ENCODE measurements at regions not wholly inside any gene's neighbourhood (a gene's known extent, or its start where the extent isn't known, plus 50 kb on each side); places are given as distances from the start of the nearest gene placed in this dataset.

DNA sequence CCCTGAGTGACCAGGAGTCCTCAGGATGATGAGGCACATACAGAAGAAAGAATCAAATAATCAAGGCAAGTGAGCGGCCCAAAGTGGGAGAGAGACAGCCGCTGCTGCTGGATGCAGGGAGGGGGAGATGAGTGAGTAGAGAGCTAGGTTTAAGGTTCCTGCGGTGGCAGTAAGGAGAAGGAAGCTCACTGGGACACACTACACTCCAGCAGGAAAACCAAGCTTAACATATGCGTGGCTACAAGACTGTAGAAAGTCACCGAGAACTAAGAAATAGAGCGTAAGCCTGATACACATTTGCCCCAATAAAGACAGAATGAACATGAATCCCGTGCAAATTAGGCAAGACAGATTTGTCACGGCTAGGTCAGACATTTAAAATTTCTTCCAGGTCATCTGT is 470.2 kb downstream of the KDM4C start:
- H3K4me3 ChIP-seq: no peak overlapping the region
- TF ChIP-seq, protein P1, sequence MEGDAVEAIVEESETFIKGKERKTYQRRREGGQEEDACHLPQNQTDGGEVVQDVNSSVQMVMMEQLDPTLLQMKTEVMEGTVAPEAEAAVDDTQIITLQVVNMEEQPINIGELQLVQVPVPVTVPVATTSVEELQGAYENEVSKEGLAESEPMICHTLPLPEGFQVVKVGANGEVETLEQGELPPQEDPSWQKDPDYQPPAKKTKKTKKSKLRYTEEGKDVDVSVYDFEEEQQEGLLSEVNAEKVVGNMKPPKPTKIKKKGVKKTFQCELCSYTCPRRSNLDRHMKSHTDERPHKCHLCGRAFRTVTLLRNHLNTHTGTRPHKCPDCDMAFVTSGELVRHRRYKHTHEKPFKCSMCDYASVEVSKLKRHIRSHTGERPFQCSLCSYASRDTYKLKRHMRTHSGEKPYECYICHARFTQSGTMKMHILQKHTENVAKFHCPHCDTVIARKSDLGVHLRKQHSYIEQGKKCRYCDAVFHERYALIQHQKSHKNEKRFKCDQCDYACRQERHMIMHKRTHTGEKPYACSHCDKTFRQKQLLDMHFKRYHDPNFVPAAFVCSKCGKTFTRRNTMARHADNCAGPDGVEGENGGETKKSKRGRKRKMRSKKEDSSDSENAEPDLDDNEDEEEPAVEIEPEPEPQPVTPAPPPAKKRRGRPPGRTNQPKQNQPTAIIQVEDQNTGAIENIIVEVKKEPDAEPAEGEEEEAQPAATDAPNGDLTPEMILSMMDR (IDR thresholded peaks at IDR 0.05): no peak
- intact Hi-C loops (cut with DNase I): no loop called here
- no peaks in the 10 kb centered on the region for H3K36me3 ChIP-seq
- no peaks in the 10 kb centered on the region for H3K9me3 ChIP-seq
- no peak overlapping the region for H3K27ac ChIP-seq
- H3K4me1 ChIP-seq: no peaks in the 10 kb centered on the region
- no peak for DNase-seq (ENCODE audit: low spot score in 2 of 2)
- H3K27me3 ChIP-seq: no peaks in the 10 kb centered on the region

DNA sequence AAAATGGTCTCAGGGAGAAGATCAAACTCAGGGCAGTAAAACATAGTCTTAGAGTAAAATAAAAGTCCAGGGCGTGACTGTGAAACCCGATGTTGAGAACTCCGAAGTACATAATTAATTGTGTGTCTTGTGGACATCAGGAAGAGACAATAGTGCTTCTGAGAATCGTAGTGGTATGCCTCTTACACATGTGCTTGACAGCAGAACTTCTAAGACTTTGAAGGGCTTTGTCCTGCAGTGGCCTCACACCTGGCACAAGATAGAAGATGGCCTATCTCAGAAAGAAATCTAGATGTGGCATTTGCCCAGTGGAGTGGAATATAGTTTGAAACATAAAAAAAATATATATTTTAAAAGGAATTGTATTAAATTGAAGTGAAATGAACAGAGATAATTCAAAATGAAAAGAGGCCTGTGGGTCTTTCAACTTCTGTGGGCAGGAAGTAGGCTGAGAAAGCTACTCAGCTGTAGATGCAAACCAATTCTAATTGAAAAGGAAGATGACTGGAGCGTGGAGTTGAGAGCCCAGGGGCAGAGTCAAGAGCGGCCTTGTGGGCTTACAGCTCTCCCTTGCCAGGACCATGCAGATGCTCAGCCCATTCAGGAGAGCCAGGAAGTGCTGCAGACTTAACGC is 468.4 kb downstream of the KDM4C start:
- no peaks in the 10 kb centered on the region for H3K36me3 ChIP-seq
- H3K27me3 ChIP-seq: no peaks in the 10 kb centered on the region
- H3K27ac ChIP-seq: no peak overlapping the region
- intact Hi-C loops (cut with DNase I): no loop called here
- H3K4me3 ChIP-seq: no peak overlapping the region
- no peak for DNase-seq (ENCODE audit: low spot score in 2 of 2)
- TF ChIP-seq, protein P1 (IDR thresholded peaks at IDR 0.05): no peak
- no peaks in the 10 kb centered on the region for H3K9me3 ChIP-seq
- H3K4me1 ChIP-seq: no peaks in the 10 kb centered on the region
